SK-N-SH (cell line): ENCODE measurements at regions not wholly inside any gene's neighbourhood (a gene's known extent, or its start where the extent isn't known, plus 50 kb on each side); places are given as distances from the start of the nearest gene placed in this dataset.

Source experiments
- CTCF ChIA-PET: fragments of 300-600, 350-600 bp; formaldehyde crosslinking; extraction: SDS; loops from one replicate; lab custom pipeline; 2021; lab: Yijun Ruan, JAX
- POLR2A ChIA-PET: fragments of 350-600 bp; sonication (Branson Sonifier 250); formaldehyde crosslinking; extraction: SDS; loops from one replicate; lab custom pipeline; 2020; ENCODE audit warnings: antibody characterized with exemption, inconsistent platforms; lab: Yijun Ruan, JAX
- DNase-seq: peaks from one replicate; pipeline ENCODE4 v3.0.0; 2012
- H2AFZ ChIP-seq: fragments of 200-600 bp; sonication (generic); 2 replicates; pipeline ENCODE4 v1.8.1; 2016; ENCODE audit warnings: antibody characterized with exemption, mild to moderate bottlenecking, low read depth
- H3F3A ChIP-seq: fragments of 200-600 bp; sonication (generic); replicated peaks from 2 replicates; pipeline ENCODE3; 2016; ENCODE audit warnings: antibody characterized with exemption, mild to moderate bottlenecking; ENCODE audit not compliant: insufficient read depth
- H3K27ac ChIP-seq, 2 experiments: fragments of 200-500 bp in 1 of 2; fragments of 200-600 bp in 1 of 2; sonication (Bioruptor generic) in 1 of 2; sonication (generic), shearing (Covaris generic) in 1 of 2; 2 replicates each; pipeline versions ENCODE4 v1.5.1 to v1.6.1; 2014 to 2016; ENCODE audit warnings: low read depth in 2 of 2, inconsistent platforms in 1 of 2, low read length in 1 of 2, mild to moderate bottlenecking in 1 of 2, mixed read lengths in 1 of 2
- H3K27me3 ChIP-seq: fragments of 200-600 bp; sonication (generic), shearing (Covaris generic); 2 replicates; pipeline ENCODE4 v1.6.1; 2016; ENCODE audit warnings: mixed run types; ENCODE audit not compliant: insufficient read depth
- H3K36me3 ChIP-seq, 2 experiments: fragments of 200-500 bp in 1 of 2; fragments of 200-600 bp in 1 of 2; sonication (Bioruptor generic) in 1 of 2; sonication (generic) in 1 of 2; replicated peaks in 1 of 2; 2 replicates each; pipeline versions ENCODE3 to v1.5.1; 2014 to 2016; ENCODE audit warnings: low read length in 1 of 2, mild to moderate bottlenecking in 1 of 2; ENCODE audit not compliant: insufficient read depth in 2 of 2, control insufficient read depth in 1 of 2
- H3K4me1 ChIP-seq, 2 experiments: fragments of 200-500 bp in 1 of 2; fragments of 200-600 bp in 1 of 2; sonication (Bioruptor generic) in 1 of 2; sonication (generic), shearing (Covaris generic) in 1 of 2; 2 replicates each; pipeline versions ENCODE4 v1.5.1 to v1.6.1; 2014 to 2016; ENCODE audit warnings: low read depth in 1 of 2, low read length in 1 of 2, mixed run types in 1 of 2; ENCODE audit not compliant: insufficient read depth in 2 of 2, control insufficient read depth in 1 of 2
- H3K4me2 ChIP-seq: fragments of 200-600 bp; sonication (generic), shearing (Covaris generic); 2 replicates; pipeline ENCODE4 v1.6.1; 2017; ENCODE audit warnings: mixed run types
- H3K4me3 ChIP-seq, 2 experiments: fragments of 200-500 bp in 1 of 2; fragments of 200-600 bp in 1 of 2; sonication (Bioruptor generic) in 1 of 2; sonication (generic), shearing (Covaris generic) in 1 of 2; 2 replicates each; pipeline versions ENCODE4 v1.5.1 to v1.8.1; 2014 to 2016; ENCODE audit warnings: low read depth in 2 of 2, inconsistent platforms in 1 of 2, low read length in 1 of 2, mild to moderate bottlenecking in 1 of 2, mixed read lengths in 1 of 2, moderate library complexity in 1 of 2
- H3K79me2 ChIP-seq: fragments of 200-600 bp; sonication (generic); 2 replicates; pipeline ENCODE4 v1.8.1; 2017; ENCODE audit warnings: mild to moderate bottlenecking; ENCODE audit not compliant: insufficient read depth
- H3K9ac ChIP-seq: fragments of 200-600 bp; sonication (generic); 2 replicates; pipeline ENCODE4 v1.6.1; 2017; ENCODE audit warnings: mixed run types
- H3K9me2 ChIP-seq: fragments of 200-600 bp; sonication (generic); 2 replicates; pipeline ENCODE4 v1.6.1; 2017; ENCODE audit warnings: mixed run types
- H3K9me3 ChIP-seq: fragments of 200-600 bp; sonication (generic); 2 replicates; pipeline ENCODE4 v1.6.1; 2017; ENCODE audit warnings: mixed run types, mild to moderate bottlenecking, moderate library complexity
- H4K20me1 ChIP-seq: fragments of 200-600 bp; sonication (generic); 2 replicates; pipeline ENCODE4 v1.6.1; 2017; ENCODE audit warnings: mild to moderate bottlenecking, mixed run types; ENCODE audit not compliant: insufficient read depth
- CTCF ChIP-seq: fragments of 200-600 bp; sonication (generic); IDR thresholded peaks from 2 replicates; pipeline ENCODE4 v1.6.1; 2017; ENCODE audit warnings: antibody characterized with exemption, mild to moderate bottlenecking, moderate library complexity
- JUND ChIP-seq: IDR thresholded peaks from 2 replicates; pipeline ENCODE4 v1.4.0; 2012
- MEF2A ChIP-seq: IDR thresholded peaks from 2 replicates; pipeline ENCODE4 v1.4.0; 2012; ENCODE audit warnings: low read depth, borderline replicate concordance
- MXI1 ChIP-seq: IDR thresholded peaks from 2 replicates; pipeline ENCODE4 v1.6.1; 2012; ENCODE audit warnings: mild to moderate bottlenecking, low read depth, low read length, improper control_type of control experiment
- RAD21 ChIP-seq: IDR thresholded peaks from 2 replicates; pipeline ENCODE4 v1.6.1; 2012; ENCODE audit warnings: mild to moderate bottlenecking, low read length
- RCOR1 ChIP-seq: fragments of 150-350 bp; IDR thresholded peaks from 2 replicates; pipeline ENCODE4 v1.6.1; 2017; ENCODE audit warnings: antibody characterized with exemption, low read length
- REST ChIP-seq: IDR thresholded peaks from 2 replicates; pipeline ENCODE4 v1.6.1; 2012; ENCODE audit warnings: mild to moderate bottlenecking, low read depth, low read length, moderate library complexity
- RXRA ChIP-seq: IDR thresholded peaks from 2 replicates; pipeline ENCODE4 v1.4.0; 2012; ENCODE audit warnings: low read depth, mild to moderate bottlenecking, borderline replicate concordance
- SMC3 ChIP-seq: IDR thresholded peaks from 2 replicates; pipeline ENCODE4 v1.6.1; 2012; ENCODE audit warnings: low read depth, low read length, improper control_type of control experiment
- WGBS: methylation state at CpG from one replicate; pipeline ENCODE4 v1.1.6; 2017; ENCODE audit warnings: low lambda C conversion rate; 5-methylcytosine and 5-hydroxymethylcytosine counted together
- TF ChIP-seq, protein P1 (sequence below): IDR thresholded peaks from 2 replicates; pipeline ENCODE4 v1.4.0; 2012; ENCODE audit warnings: low read depth

DNA sequence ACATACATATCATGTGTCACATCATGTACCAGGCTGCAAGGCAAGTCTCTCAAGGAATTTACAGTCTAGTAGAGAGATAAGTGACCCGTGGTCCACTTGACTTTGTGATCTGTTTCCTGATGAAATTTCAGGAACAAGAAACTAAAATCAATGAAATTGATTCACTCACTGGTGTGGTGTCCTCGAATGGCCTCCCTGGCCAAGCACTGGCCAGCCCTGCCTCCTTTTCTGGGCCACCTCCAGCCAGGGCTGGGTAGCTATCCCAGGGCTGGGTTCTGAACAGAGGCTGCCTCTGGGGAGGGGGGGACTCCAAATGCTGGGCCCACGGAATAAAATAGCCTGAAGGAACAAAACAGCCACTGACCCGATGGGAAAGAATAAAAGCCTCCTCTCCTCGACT lies 182.2 kb downstream of the HERPUD2 start:
- WGBS: 32% methylated on average over 5 of the region's 5 CpGs
- H3K27me3 ChIP-seq: no peaks in the 10 kb centered on the region; the same call in 1 of the 2 replicates
- CTCF ChIA-PET: interaction anchor here (5.5 to 15.4 kb wide), 3 partner anchors 6 to 111 kb away, joined by 24 to 294 read pairs (median 87); no protein-coding TSS in a partner anchor

GRCh38 chr7:35508623-35509400 lies 186.1 kb downstream of the HERPUD2 start:
- no peaks in the 10 kb centered on the region for H3K79me2 ChIP-seq
- POLR2A ChIA-PET: no interaction called here
- no peak overlapping the region for H3K9ac ChIP-seq
- H2AFZ ChIP-seq: no peak overlapping the region
- no peak for DNase-seq
- peaks cover 2 to 5% of the 10 kb centered on the region in 2 experiments; a peak in 2 of 4 replicates for H3K4me1 ChIP-seq
- H3F3A ChIP-seq: peaks cover 5% of the 10 kb centered on the region
- no peaks in the 10 kb centered on the region for H3K36me3 ChIP-seq
- H3K9me2 ChIP-seq: no peaks in the 10 kb centered on the region
- CTCF ChIA-PET: interaction anchor here (0.6 to 15.4 kb wide), 11 partner anchors 10 to 153 kb away, joined by 3 to 294 read pairs (median 4); no protein-coding TSS in a partner anchor
- H4K20me1 ChIP-seq: no peaks in the 10 kb centered on the region
- no peaks in the 10 kb centered on the region for H3K27me3 ChIP-seq
- H3K4me3 ChIP-seq: no peak overlapping the region
- no peak overlapping the region for H3K4me2 ChIP-seq
- TF ChIP-seq RAD21: peak; percentile 28; the same call in 1 of the 2 replicates
- TF ChIP-seq SMC3: peak; percentile 4; the same call in 1 of the 2 replicates
- peak; percentile 37 for TF ChIP-seq CTCF
- TF ChIP-seq RXRA: no peak
- no peaks in the 10 kb centered on the region for H3K9me3 ChIP-seq
- WGBS: 73% methylated on average over 3 of the region's 3 CpGs
- H3K27ac ChIP-seq: no peak overlapping the region

More for the DNA sequence above, 182.2 kb downstream of the HERPUD2 start:
- POLR2A ChIA-PET: no interaction called here
- H3K4me1 ChIP-seq: peaks cover 5 to 7% of the 10 kb centered on the region in 2 experiments; a peak in 2 of 4 replicates
- H3K9me3 ChIP-seq: no peaks in the 10 kb centered on the region
- H3K4me3 ChIP-seq: no peak overlapping the region
- H2AFZ ChIP-seq: no peak overlapping the region
- 0 out of 2 replicates have a peak overlapping the region, but pooled peaks have one; percentile 9 for H3K4me2 ChIP-seq
- no peaks in the 10 kb centered on the region for H3K36me3 ChIP-seq
- H3K9ac ChIP-seq: no peak overlapping the region
- peaks cover 5% of the 10 kb centered on the region for H3F3A ChIP-seq
- DNase-seq: no peak
- H3K79me2 ChIP-seq: no peaks in the 10 kb centered on the region
- H3K9me2 ChIP-seq: no peaks in the 10 kb centered on the region
- no peaks in the 10 kb centered on the region for H4K20me1 ChIP-seq
- peak overlapping the region in 1 of 2 experiments; percentile 39; a peak in 1 of 4 replicates for H3K27ac ChIP-seq
- TF ChIP-seq, protein P1, sequence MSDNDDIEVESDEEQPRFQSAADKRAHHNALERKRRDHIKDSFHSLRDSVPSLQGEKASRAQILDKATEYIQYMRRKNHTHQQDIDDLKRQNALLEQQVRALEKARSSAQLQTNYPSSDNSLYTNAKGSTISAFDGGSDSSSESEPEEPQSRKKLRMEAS: no peak
- no peak for TF ChIP-seq JUND
- no peak for TF ChIP-seq MEF2A
- no peak for TF ChIP-seq RCOR1
- no peak for TF ChIP-seq RXRA
- TF ChIP-seq REST: 0 out of 2 replicates have a peak, but pooled peaks have one; percentile 23
- no peak for TF ChIP-seq MXI1
- no peak for TF ChIP-seq SMC3
- TF ChIP-seq, all 33 proteins: peak for 1
